ENCODE measurements at regions not wholly inside any gene's neighbourhood (a gene's known extent, or its start where the extent isn't known, plus 50 kb on each side); places are given as distances from the start of the nearest gene placed in this dataset.

- no peak overlapping the region for H2AFZ ChIP-seq (ENCODE audit: low read length)
- no peaks in the 10 kb centered on the region for H3F3A ChIP-seq (ENCODE audit: low read depth)
- no peaks in the 10 kb centered on the region for H3K9me2 ChIP-seq (replicated peaks; ENCODE audit: low read depth, low read length)
- no peaks in the 10 kb centered on the region for H3K4me1 ChIP-seq (ENCODE audit: insufficient read depth, low read length, poor library complexity, severe bottlenecking)
- no peak overlapping the region for H3K4me3 ChIP-seq (ENCODE audit: low read length, poor library complexity, severe bottlenecking)
- H4K20me1 ChIP-seq (ENCODE audit: insufficient read depth, low read length, poor library complexity, severe bottlenecking): no peaks in the 10 kb centered on the region
- no peaks in the 10 kb centered on the region for H3K79me2 ChIP-seq (ENCODE audit: insufficient read depth, low read length)
- H3K9me3 ChIP-seq (ENCODE audit: insufficient read depth, low read depth, low read length): no peaks in the 10 kb centered on the region
- no peaks in the 10 kb centered on the region for H3K27me3 ChIP-seq (ENCODE audit: insufficient read depth, low read length, poor library complexity, severe bottlenecking)
- H3K9ac ChIP-seq (ENCODE audit: low read depth, low read length, poor library complexity, severe bottlenecking): no peak overlapping the region
- TF ChIP-seq CTCF (conservative IDR thresholded peaks at IDR 0.05; ENCODE audit: low read length) (no peak), EZH2phosphoT487 (IDR thresholded peaks at IDR 0.05; ENCODE audit: borderline replicate concordance) (no peak)
- H3K36me3 ChIP-seq (ENCODE audit: insufficient read depth, low read length): no peaks in the 10 kb centered on the region
- no peak overlapping the region for H3K4me2 ChIP-seq (ENCODE audit: low read depth, low read length, poor library complexity, severe bottlenecking)
These were observed 950.8 kb upstream of the SOX9 start for GRCh38 chr17:71170070-71170469.

- Histone ChIP-seq H4K20me1 (ENCODE audit: insufficient read depth, low read length, poor library complexity, severe bottlenecking) (no peaks in the 10 kb centered on the region), H3F3A (ENCODE audit: low read depth) (no peaks in the 10 kb centered on the region), H3K4me1 (ENCODE audit: insufficient read depth, low read length, poor library complexity, severe bottlenecking) (no peaks in the 10 kb centered on the region), H3K4me2 (ENCODE audit: low read depth, low read length, poor library complexity, severe bottlenecking) (no peak overlapping the region), H2AFZ (ENCODE audit: low read length) (no peak overlapping the region), H3K79me2 (ENCODE audit: insufficient read depth, low read length) (no peaks in the 10 kb centered on the region), H3K9me3 (ENCODE audit: insufficient read depth, low read depth, low read length) (no peaks in the 10 kb centered on the region), H3K36me3 (ENCODE audit: insufficient read depth, low read length) (no peaks in the 10 kb centered on the region), H3K9me2 (replicated peaks; ENCODE audit: low read depth, low read length) (no peaks in the 10 kb centered on the region), H3K4me3 (ENCODE audit: low read length, poor library complexity, severe bottlenecking) (no peak overlapping the region), H3K9ac (ENCODE audit: low read depth, low read length, poor library complexity, severe bottlenecking) (no peak overlapping the region), H3K27me3 (ENCODE audit: insufficient read depth, low read length, poor library complexity, severe bottlenecking) (no peaks in the 10 kb centered on the region)
- no peak for TF ChIP-seq EZH2phosphoT487 (IDR thresholded peaks at IDR 0.05; ENCODE audit: borderline replicate concordance)
- no peak for TF ChIP-seq CTCF (conservative IDR thresholded peaks at IDR 0.05; ENCODE audit: low read length)
These were observed 949.5 kb upstream of the SOX9 start for GRCh38 chr17:71171270-71171669.

GRCh38 chr17:71173991-71174390, 946.8 kb upstream of the SOX9 start:
- H3K4me1 ChIP-seq (ENCODE audit: insufficient read depth, low read length, poor library complexity, severe bottlenecking): no peaks in the 10 kb centered on the region

More at GRCh38 chr17:71173991-71174390, 946.8 kb upstream of the SOX9 start:
- Histone ChIP-seq H3K4me3 (ENCODE audit: low read length, poor library complexity, severe bottlenecking) (no peak overlapping the region), H2AFZ (ENCODE audit: low read length) (no peak overlapping the region), H4K20me1 (ENCODE audit: insufficient read depth, low read length, poor library complexity, severe bottlenecking) (no peaks in the 10 kb centered on the region), H3F3A (ENCODE audit: low read depth) (no peaks in the 10 kb centered on the region), H3K9me3 (ENCODE audit: insufficient read depth, low read depth, low read length) (no peaks in the 10 kb centered on the region), H3K27me3 (ENCODE audit: insufficient read depth, low read length, poor library complexity, severe bottlenecking) (no peaks in the 10 kb centered on the region), H3K9ac (ENCODE audit: low read depth, low read length, poor library complexity, severe bottlenecking) (no peak overlapping the region), H3K79me2 (ENCODE audit: insufficient read depth, low read length) (no peaks in the 10 kb centered on the region), H3K9me2 (replicated peaks; ENCODE audit: low read depth, low read length) (no peaks in the 10 kb centered on the region), H3K36me3 (ENCODE audit: insufficient read depth, low read length) (no peaks in the 10 kb centered on the region), H3K4me2 (ENCODE audit: low read depth, low read length, poor library complexity, severe bottlenecking) (no peak overlapping the region)
- TF ChIP-seq EZH2phosphoT487 (IDR thresholded peaks at IDR 0.05; ENCODE audit: borderline replicate concordance) (no peak), CTCF (conservative IDR thresholded peaks at IDR 0.05; ENCODE audit: low read length) (no peak)

Measured in Loucy (cell line).